HepG2 (cell line): ENCODE measurements at regions not wholly inside any gene's neighbourhood (a gene's known extent, or its start where the extent isn't known, plus 50 kb on each side); places are given as distances from the start of the nearest gene placed in this dataset.

Experiments
- ATAC-seq: fragments of 200-7000 bp; cut with Tn5 transposase; 3 replicates; pipeline ENCODE4 v1.9.1; 2020; ENCODE audit warnings: mild to moderate bottlenecking, moderate library complexity
- BruUV-seq: library from RNA; stranded (reverse); fragments of 400-500 nt; replicated peaks from 2 replicates; lab custom pipeline; 2021; lab: Mats Ljungman, UMichigan
- CTCF ChIA-PET: fragments of 300-600 bp; formaldehyde crosslinking; extraction: SDS; loops from one replicate; lab custom pipeline; 2021; ENCODE audit warnings: low total read pairs, inconsistent platforms, low intra/inter-chr PET ratio; lab: Yijun Ruan, JAX
- POLR2A ChIA-PET: fragments of 350-600 bp; sonication (Branson Sonifier 250); formaldehyde crosslinking; loops from one replicate; lab custom pipeline; 2020; ENCODE audit warnings: antibody characterized with exemption, inconsistent platforms; lab: Yijun Ruan, JAX
- DNase-seq: peaks from one replicate; pipeline ENCODE4 v3.0.0-alpha.2; 2015; ENCODE audit warnings: low spot score
- FAIRE-seq: peaks from 3 replicates; lab custom pipeline; 2011; peaks lifted over from hg19 to GRCh38; lab: Jason Lieb, UNC
- H2AFZ ChIP-seq: one replicate; pipeline ENCODE4 v1.6.1; 2011; ENCODE audit warnings: low read length, inconsistent platforms
- H3K27ac ChIP-seq: fragments of 300-600 bp; 3 replicates; pipeline ENCODE4 v1.8.0; 2011; ENCODE audit warnings: mixed run types, mild to moderate bottlenecking, mixed read lengths, low read length, inconsistent platforms; ENCODE audit not compliant: insufficient read depth; ENCODE audit errors: extremely low read length
- H3K27me3 ChIP-seq, 2 experiments: fragments of 200-600 bp in 1 of 2; 2 replicates in 1 of 2; 3 replicates in 1 of 2; pipeline versions ENCODE4 v1.6.0 to v1.8.0; 2011; ENCODE audit warnings: low read length in 2 of 2, mild to moderate bottlenecking in 2 of 2, moderate library complexity in 2 of 2, inconsistent platforms in 1 of 2; ENCODE audit not compliant: insufficient read depth in 2 of 2, control insufficient read depth in 1 of 2
- H3K36me3 ChIP-seq, 2 experiments: fragments of 200-600 bp in 1 of 2; replicated peaks in 1 of 2; 2 replicates in 1 of 2; 3 replicates in 1 of 2; pipeline versions ENCODE4 v1.5.1 to v1.8.0; 2011; ENCODE audit warnings: low read length in 2 of 2, inconsistent platforms in 1 of 2; ENCODE audit not compliant: insufficient read depth in 2 of 2, control insufficient read depth in 1 of 2
- H3K4me1 ChIP-seq: 2 replicates; pipeline ENCODE4 v1.5.1; 2012; ENCODE audit warnings: low read length, inconsistent platforms; ENCODE audit not compliant: insufficient read depth
- H3K4me2 ChIP-seq: 2 replicates; pipeline ENCODE4 v1.6.0; 2011; ENCODE audit warnings: low read depth, low read length, inconsistent platforms
- H3K4me3 ChIP-seq, 3 experiments: fragments of 200-600 bp in 1 of 3; sonication (generic), shearing (Covaris generic) in 1 of 3; replicated peaks in 1 of 3; 2 replicates each; pipeline ENCODE4 v1.5.1; 2011 to 2016; ENCODE audit warnings: low read length in 3 of 3, inconsistent platforms in 2 of 3, low read depth in 2 of 3, mild to moderate bottlenecking in 2 of 3, control low read depth in 1 of 3, mixed read lengths in 1 of 3; ENCODE audit not compliant: insufficient read depth in 1 of 3
- H3K79me2 ChIP-seq: one replicate; pipeline ENCODE4 v1.6.1; 2011; ENCODE audit warnings: low read length, inconsistent platforms; ENCODE audit not compliant: insufficient read depth
- H3K9ac ChIP-seq: 2 replicates; pipeline ENCODE4 v1.6.0; 2011; ENCODE audit warnings: mild to moderate bottlenecking, low read depth, low read length, inconsistent platforms; ENCODE audit not compliant: insufficient read depth
- H3K9me3 ChIP-seq: 2 replicates; pipeline ENCODE4 v1.5.1; 2012; ENCODE audit warnings: mild to moderate bottlenecking, low read length
- H4K20me1 ChIP-seq: 2 replicates; pipeline ENCODE4 v1.6.0; 2011; ENCODE audit warnings: inconsistent platforms, mild to moderate bottlenecking, low read length, moderate library complexity; ENCODE audit not compliant: insufficient read depth
- CBFB ChIP-seq: sonication (generic); formaldehyde crosslinking; IDR thresholded peaks from 2 replicates; pipeline ENCODE4 v1.4.0; 2020; ENCODE audit warnings: missing genetic modification reagents
- RAD21 ChIP-seq: fragments of 450-650 bp; formaldehyde crosslinking; IDR thresholded peaks from 2 replicates; pipeline ENCODE4 v1.5.0; 2020; ENCODE audit warnings: mild to moderate bottlenecking
- SCMH1 ChIP-seq: sonication (generic); formaldehyde crosslinking; IDR thresholded peaks from 2 replicates; pipeline ENCODE4 v1.9.0; 2021; ENCODE audit warnings: missing genetic modification reagents, mild to moderate bottlenecking, borderline replicate concordance
- SOX5 ChIP-seq: IDR thresholded peaks from 2 replicates; pipeline ENCODE4 v1.6.1; 2016; ENCODE audit warnings: borderline replicate concordance
- ZFP1 ChIP-seq: IDR thresholded peaks from 2 replicates; pipeline ENCODE4 v1.6.1; 2016
- ZNF430 ChIP-seq: sonication (generic); formaldehyde crosslinking; IDR thresholded peaks from 2 replicates; pipeline ENCODE4 v1.9.0; 2021; ENCODE audit warnings: mild to moderate bottlenecking, missing genetic modification reagents
- ZNF768 ChIP-seq: sonication (generic); formaldehyde crosslinking; IDR thresholded peaks from 2 replicates; pipeline ENCODE4 v1.4.0; 2020; ENCODE audit warnings: missing genetic modification reagents
- ZNF777 ChIP-seq: sonication (generic); formaldehyde crosslinking; IDR thresholded peaks from 2 replicates; pipeline ENCODE4 v1.4.0; 2020; ENCODE audit warnings: missing genetic modification reagents
- ZSCAN25 ChIP-seq: sonication (generic); formaldehyde crosslinking; IDR thresholded peaks from 2 replicates; pipeline ENCODE4 v1.8.0; 2022; ENCODE audit warnings: mild to moderate bottlenecking, missing genetic modification reagents
- WGBS: methylation state at CpG from one replicate; pipeline ENCODE4 v1.1.6; 2017; ENCODE audit warnings: low lambda C conversion rate; 5-methylcytosine and 5-hydroxymethylcytosine counted together
- in situ Hi-C: cut with HindIII; loops from 2 replicates; pipeline ENCODE4 v1.10.0; 2017; ENCODE audit warnings: low pct_unique_long_range_greater_than_20kb; ENCODE audit not compliant: extremely low pct_ligation_motif_present
- intact Hi-C: fragments of 100-400 bp; cut with micrococcal nuclease; formaldehyde crosslinking; loops from one replicate; pipeline ENCODE4 v1.10.0; 2022; ENCODE audit not compliant: unreplicated experiment
- TF ChIP-seq, protein P1 (sequence below): IDR thresholded peaks from 2 replicates; pipeline ENCODE4 v1.6.1; 2012; ENCODE audit warnings: low read depth, low read length, improper control_type of control experiment
- TF ChIP-seq, protein P2 (sequence below): sonication (generic); formaldehyde crosslinking; IDR thresholded peaks from 2 replicates; pipeline ENCODE4 v1.4.0; 2020; ENCODE audit warnings: missing genetic modification reagents

DNA sequence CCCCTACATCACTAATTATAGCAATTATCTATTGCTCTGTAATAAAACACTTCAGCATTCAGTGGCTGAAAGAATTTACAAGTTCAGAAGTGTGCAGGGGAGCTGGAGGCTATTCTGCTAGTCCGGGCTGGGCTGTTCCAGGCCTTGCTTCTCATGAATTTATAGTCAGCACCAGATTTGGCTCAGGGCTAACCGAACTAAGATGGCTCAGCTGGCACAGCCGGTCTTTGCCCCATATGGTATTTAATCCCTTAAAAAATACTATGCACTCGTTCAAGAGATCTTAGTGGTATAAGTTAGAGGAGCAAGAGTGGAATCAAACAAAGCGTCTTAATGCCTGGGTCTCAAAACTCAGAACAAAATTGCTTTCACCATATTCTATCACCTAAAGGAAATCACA lies 932.9 kb downstream of the XPNPEP1 start:
- H3K4me3 ChIP-seq, result no peak overlapping the region
- no peaks in the 10 kb centered on the region for H3K79me2 ChIP-seq
- no peak overlapping the region for H3K4me2 ChIP-seq
- H3K4me1 ChIP-seq, result no peaks in the 10 kb centered on the region
- BruUV-seq, result no TSS peak
- H2AFZ ChIP-seq, result no peak overlapping the region
- POLR2A ChIA-PET, result no interaction called here
- FAIRE-seq, result no peak
- no peak overlapping the region for H3K27ac ChIP-seq
- H3K27me3 ChIP-seq, result no peaks in the 10 kb centered on the region
- H3K9ac ChIP-seq, result no peak overlapping the region
- CTCF ChIA-PET, result no interaction called here
- ATAC-seq, result no peak
- intact Hi-C loops (no loop called here), in situ Hi-C loops (no loop called here)
- H4K20me1 ChIP-seq, result no peaks in the 10 kb centered on the region
- 9% methylated on average over 5 of the region's 5 CpGs for WGBS
- no peaks in the 10 kb centered on the region for H3K36me3 ChIP-seq
- no peak for DNase-seq
- no peak for TF ChIP-seq ZNF768 (CRISPR knock-in tag)
- TF ChIP-seq, protein P1, sequence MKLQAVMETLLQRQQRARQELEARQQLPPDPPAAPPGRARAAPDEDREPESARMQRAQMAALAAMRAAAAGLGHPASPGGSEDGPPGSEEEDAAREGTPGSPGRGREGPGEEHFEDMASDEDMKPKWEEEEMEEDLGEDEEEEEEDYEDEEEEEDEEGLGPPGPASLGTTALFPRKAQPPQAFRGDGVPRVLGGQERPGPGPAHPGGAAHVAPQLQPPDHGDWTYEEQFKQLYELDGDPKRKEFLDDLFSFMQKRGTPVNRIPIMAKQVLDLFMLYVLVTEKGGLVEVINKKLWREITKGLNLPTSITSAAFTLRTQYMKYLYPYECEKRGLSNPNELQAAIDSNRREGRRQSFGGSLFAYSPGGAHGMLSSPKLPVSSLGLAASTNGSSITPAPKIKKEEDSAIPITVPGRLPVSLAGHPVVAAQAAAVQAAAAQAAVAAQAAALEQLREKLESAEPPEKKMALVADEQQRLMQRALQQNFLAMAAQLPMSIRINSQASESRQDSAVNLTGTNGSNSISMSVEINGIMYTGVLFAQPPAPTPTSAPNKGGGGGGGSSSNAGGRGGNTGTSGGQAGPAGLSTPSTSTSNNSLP, result no peak
- no peak for TF ChIP-seq ZNF777 (CRISPR knock-in tag)
- no peak for TF ChIP-seq RAD21 (CRISPR knock-in tag)
- no peak for TF ChIP-seq ZSCAN25 (CRISPR knock-in tag)
- TF ChIP-seq, protein P2, sequence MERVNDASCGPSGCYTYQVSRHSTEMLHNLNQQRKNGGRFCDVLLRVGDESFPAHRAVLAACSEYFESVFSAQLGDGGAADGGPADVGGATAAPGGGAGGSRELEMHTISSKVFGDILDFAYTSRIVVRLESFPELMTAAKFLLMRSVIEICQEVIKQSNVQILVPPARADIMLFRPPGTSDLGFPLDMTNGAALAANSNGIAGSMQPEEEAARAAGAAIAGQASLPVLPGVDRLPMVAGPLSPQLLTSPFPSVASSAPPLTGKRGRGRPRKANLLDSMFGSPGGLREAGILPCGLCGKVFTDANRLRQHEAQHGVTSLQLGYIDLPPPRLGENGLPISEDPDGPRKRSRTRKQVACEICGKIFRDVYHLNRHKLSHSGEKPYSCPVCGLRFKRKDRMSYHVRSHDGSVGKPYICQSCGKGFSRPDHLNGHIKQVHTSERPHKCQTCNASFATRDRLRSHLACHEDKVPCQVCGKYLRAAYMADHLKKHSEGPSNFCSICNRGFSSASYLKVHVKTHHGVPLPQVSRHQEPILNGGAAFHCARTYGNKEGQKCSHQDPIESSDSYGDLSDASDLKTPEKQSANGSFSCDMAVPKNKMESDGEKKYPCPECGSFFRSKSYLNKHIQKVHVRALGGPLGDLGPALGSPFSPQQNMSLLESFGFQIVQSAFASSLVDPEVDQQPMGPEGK (CRISPR knock-in tag), result no peak
- no peak for TF ChIP-seq CBFB (CRISPR knock-in tag)
- TF ChIP-seq SOX5 (CRISPR knock-in tag), result no peak
- TF ChIP-seq SCMH1, result no peak
- no peak for TF ChIP-seq ZNF430
- TF ChIP-seq ZFP1, result no peak
- peaks cover 28% of the 10 kb centered on the region for H3K9me3 ChIP-seq
